ENCODE measurements at regions not wholly inside any gene's neighbourhood (a gene's known extent, or its start where the extent isn't known, plus 50 kb on each side); places are given as distances from the start of the nearest gene placed in this dataset.

- H3K4me1 ChIP-seq (ENCODE audit: control insufficient read depth, extremely low read depth, insufficient read depth, low read length), result no peaks in the 10 kb centered on the region
- DNase-seq (ENCODE audit: low read depth in 2 of 2), result peak in 1 of 2 donors; percentile 23
- H3K4me3 ChIP-seq (replicated peaks in 1 of 4; ENCODE audit: control extremely low read depth in 1 of 4, insufficient read depth in 1 of 4, low read depth in 3 of 4, low read length in 4 of 4), result no peak overlapping the region
- H3K4me2 ChIP-seq (ENCODE audit: extremely low read depth, insufficient read depth, low read length), result no peak overlapping the region
- H3K79me2 ChIP-seq (ENCODE audit: control insufficient read depth, insufficient read depth, low read length), result no peaks in the 10 kb centered on the region
- H3K27ac ChIP-seq (ENCODE audit: insufficient read depth, low read length), result no peak overlapping the region
- H3K36me3 ChIP-seq (ENCODE audit: control insufficient read depth, insufficient read depth, low read length), result no peaks in the 10 kb centered on the region
- H2AFZ ChIP-seq (ENCODE audit: low read length), result no peak overlapping the region
- H3K9ac ChIP-seq (ENCODE audit: insufficient read depth, low read length), result no peak overlapping the region
- TF ChIP-seq CTCF (conservative IDR thresholded peaks at IDR 0.05 in 1 of 2, IDR thresholded peaks at IDR 0.05 in 1 of 2; ENCODE audit: low read depth in 1 of 2, low read length in 2 of 2) (no peak), EZH2 (IDR thresholded peaks at IDR 0.05; ENCODE audit: low read length, missing control alignments) (no peak)
- H3K27me3 ChIP-seq (ENCODE audit: control insufficient read depth, insufficient read depth, low read length), result no peaks in the 10 kb centered on the region
- H3K9me3 ChIP-seq (ENCODE audit: control insufficient read depth, insufficient read depth, low read depth, low read length), result no peaks in the 10 kb centered on the region
- no peaks in the 10 kb centered on the region for H4K20me1 ChIP-seq (ENCODE audit: control insufficient read depth, extremely low read depth, insufficient read depth, low read length)
Measured at GRCh38 chr17:13076905-13077304, 59.1 kb upstream of the ELAC2 start.

DNA sequence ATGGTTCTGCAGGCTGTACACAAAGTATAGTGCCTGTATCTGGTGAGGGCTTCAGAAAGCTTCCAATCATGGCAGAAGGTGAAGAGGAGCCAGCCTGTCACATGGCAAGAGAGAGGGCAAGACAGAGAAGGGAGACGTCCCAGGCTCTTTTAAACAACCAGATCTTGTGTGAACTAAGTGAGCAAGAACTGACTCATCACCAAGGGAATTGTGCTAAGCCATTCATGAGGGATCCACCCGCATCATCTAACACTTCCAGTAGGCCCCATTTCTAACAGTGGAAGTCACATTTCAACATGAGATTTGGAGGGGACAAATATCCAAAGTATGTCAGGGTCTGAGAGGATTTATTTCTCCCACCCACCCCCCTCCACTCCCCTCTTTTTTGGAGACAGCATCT is 56.2 kb upstream of the ELAC2 start:
- no peak overlapping the region for H3K4me3 ChIP-seq (replicated peaks in 1 of 4; ENCODE audit: control extremely low read depth in 1 of 4, insufficient read depth in 1 of 4, low read depth in 3 of 4, low read length in 4 of 4)
- no peak overlapping the region for H3K27ac ChIP-seq (ENCODE audit: insufficient read depth, low read length)
- no peaks in the 10 kb centered on the region for H3K79me2 ChIP-seq (ENCODE audit: control insufficient read depth, insufficient read depth, low read length)
- no peak overlapping the region for H3K9ac ChIP-seq (ENCODE audit: insufficient read depth, low read length)
- H3K36me3 ChIP-seq (ENCODE audit: control insufficient read depth, insufficient read depth, low read length), result no peaks in the 10 kb centered on the region
- H3K27me3 ChIP-seq (ENCODE audit: control insufficient read depth, insufficient read depth, low read length), result no peaks in the 10 kb centered on the region
- no peak overlapping the region for H2AFZ ChIP-seq (ENCODE audit: low read length)
- peak in 1 of 2 donors; percentile 75 for DNase-seq (ENCODE audit: low read depth in 2 of 2)
- H3K4me2 ChIP-seq (ENCODE audit: extremely low read depth, insufficient read depth, low read length), result no peak overlapping the region
- no peaks in the 10 kb centered on the region for H3K9me3 ChIP-seq (ENCODE audit: control insufficient read depth, insufficient read depth, low read depth, low read length)
- H3K4me1 ChIP-seq (ENCODE audit: control insufficient read depth, extremely low read depth, insufficient read depth, low read length), result no peaks in the 10 kb centered on the region
- TF ChIP-seq CTCF (conservative IDR thresholded peaks at IDR 0.05 in 1 of 2, IDR thresholded peaks at IDR 0.05 in 1 of 2; ENCODE audit: low read depth in 1 of 2, low read length in 2 of 2) (no peak), EZH2 (IDR thresholded peaks at IDR 0.05; ENCODE audit: low read length, missing control alignments) (no peak)
- H4K20me1 ChIP-seq (ENCODE audit: control insufficient read depth, extremely low read depth, insufficient read depth, low read length), result no peaks in the 10 kb centered on the region

DNA sequence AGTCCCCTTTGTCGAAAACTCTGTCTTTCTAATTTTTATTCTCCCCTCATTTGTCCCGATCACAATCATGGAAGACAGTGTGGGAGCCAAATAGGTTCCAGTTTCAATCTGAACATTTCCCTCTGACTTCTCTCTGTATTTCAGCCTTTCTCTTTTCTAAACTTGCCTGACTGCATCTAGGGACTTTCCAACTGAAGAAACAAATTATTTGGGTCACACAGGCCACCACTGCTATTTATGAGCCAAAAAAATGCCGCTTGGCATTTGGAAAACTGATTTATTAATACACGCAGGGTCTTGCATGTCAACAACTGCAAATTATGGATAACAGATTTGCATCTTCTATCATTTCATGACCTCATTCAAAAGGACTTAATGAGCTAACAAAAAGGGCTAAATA is 55.2 kb upstream of the ELAC2 start:
- Histone ChIP-seq H3K9me3 (ENCODE audit: control insufficient read depth, insufficient read depth, low read depth, low read length) (no peaks in the 10 kb centered on the region), H3K79me2 (ENCODE audit: control insufficient read depth, insufficient read depth, low read length) (no peaks in the 10 kb centered on the region), H3K4me2 (ENCODE audit: extremely low read depth, insufficient read depth, low read length) (no peak overlapping the region), H2AFZ (ENCODE audit: low read length) (no peak overlapping the region), H3K4me1 (ENCODE audit: control insufficient read depth, extremely low read depth, insufficient read depth, low read length) (no peaks in the 10 kb centered on the region), H3K9ac (ENCODE audit: insufficient read depth, low read length) (no peak overlapping the region), H3K4me3 (replicated peaks in 1 of 4; ENCODE audit: control extremely low read depth in 1 of 4, insufficient read depth in 1 of 4, low read depth in 3 of 4, low read length in 4 of 4) (no peak overlapping the region), H3K27ac (ENCODE audit: insufficient read depth, low read length) (no peak overlapping the region), H3K36me3 (ENCODE audit: control insufficient read depth, insufficient read depth, low read length) (no peaks in the 10 kb centered on the region), H3K27me3 (ENCODE audit: control insufficient read depth, insufficient read depth, low read length) (no peaks in the 10 kb centered on the region), H4K20me1 (ENCODE audit: control insufficient read depth, extremely low read depth, insufficient read depth, low read length) (no peaks in the 10 kb centered on the region)
- TF ChIP-seq CTCF (conservative IDR thresholded peaks at IDR 0.05 in 1 of 2, IDR thresholded peaks at IDR 0.05 in 1 of 2; ENCODE audit: low read depth in 1 of 2, low read length in 2 of 2) (no peak), EZH2 (IDR thresholded peaks at IDR 0.05; ENCODE audit: low read length, missing control alignments) (no peak)
- no peak for DNase-seq (ENCODE audit: low read depth in 2 of 2)

Measured in fibroblast of lung (primary cell).